ENCODE measurements at regions not wholly inside any gene's neighbourhood (a gene's known extent, or its start where the extent isn't known, plus 50 kb on each side); places are given as distances from the start of the nearest gene placed in this dataset.

DNA sequence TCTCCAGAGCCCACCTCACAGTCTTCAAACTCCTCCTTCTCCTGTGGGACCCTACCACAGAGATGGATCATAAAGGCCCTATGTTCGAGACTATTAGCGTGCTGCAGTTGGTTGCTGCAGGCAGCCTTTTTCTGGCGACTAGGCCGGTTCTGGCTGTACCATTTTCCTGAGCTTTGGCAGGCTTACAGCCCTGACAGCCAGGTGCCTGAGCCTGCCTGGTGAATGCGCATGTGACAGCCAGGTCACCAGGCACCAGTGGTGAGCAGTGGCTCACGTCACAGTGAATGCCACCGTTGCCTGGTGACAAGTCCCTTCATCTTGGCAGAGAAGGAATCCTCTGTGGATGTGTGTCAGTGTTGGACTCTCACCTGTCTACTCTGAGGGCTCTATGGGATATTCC is 978.8 kb downstream of the KCNJ18 start:
- intact Hi-C loops (cut with micrococcal nuclease): no loop called here
- H3K4me1 ChIP-seq (ENCODE audit: control insufficient read depth in 2 of 2, insufficient read depth in 2 of 2, low read length in 2 of 2): no peaks in the 10 kb centered on the region
- no peak for TF ChIP-seq EZH2 (IDR thresholded peaks at IDR 0.05; ENCODE audit: borderline replicate concordance, insufficient read depth, low read depth, low read length, poor library complexity, severe bottlenecking)
- TF ChIP-seq, protein P1, sequence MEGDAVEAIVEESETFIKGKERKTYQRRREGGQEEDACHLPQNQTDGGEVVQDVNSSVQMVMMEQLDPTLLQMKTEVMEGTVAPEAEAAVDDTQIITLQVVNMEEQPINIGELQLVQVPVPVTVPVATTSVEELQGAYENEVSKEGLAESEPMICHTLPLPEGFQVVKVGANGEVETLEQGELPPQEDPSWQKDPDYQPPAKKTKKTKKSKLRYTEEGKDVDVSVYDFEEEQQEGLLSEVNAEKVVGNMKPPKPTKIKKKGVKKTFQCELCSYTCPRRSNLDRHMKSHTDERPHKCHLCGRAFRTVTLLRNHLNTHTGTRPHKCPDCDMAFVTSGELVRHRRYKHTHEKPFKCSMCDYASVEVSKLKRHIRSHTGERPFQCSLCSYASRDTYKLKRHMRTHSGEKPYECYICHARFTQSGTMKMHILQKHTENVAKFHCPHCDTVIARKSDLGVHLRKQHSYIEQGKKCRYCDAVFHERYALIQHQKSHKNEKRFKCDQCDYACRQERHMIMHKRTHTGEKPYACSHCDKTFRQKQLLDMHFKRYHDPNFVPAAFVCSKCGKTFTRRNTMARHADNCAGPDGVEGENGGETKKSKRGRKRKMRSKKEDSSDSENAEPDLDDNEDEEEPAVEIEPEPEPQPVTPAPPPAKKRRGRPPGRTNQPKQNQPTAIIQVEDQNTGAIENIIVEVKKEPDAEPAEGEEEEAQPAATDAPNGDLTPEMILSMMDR (IDR thresholded peaks at IDR 0.05): no peak
- H3K9ac ChIP-seq (ENCODE audit: low read length): no peak overlapping the region
- H3K27me3 ChIP-seq (replicated peaks in 1 of 4; ENCODE audit: control extremely low read depth in 1 of 4, control insufficient read depth in 3 of 4, insufficient read depth in 4 of 4, low read length in 3 of 4): no peaks in the 10 kb centered on the region
- H4K20me1 ChIP-seq (ENCODE audit: control insufficient read depth, insufficient read depth, low read length, poor library complexity, severe bottlenecking): no peaks in the 10 kb centered on the region
- WGBS (ENCODE audit: insufficient coverage): 90% methylated on average over 6 of the region's 7 CpGs
- POLR2A ChIA-PET: no interaction called here
- Mint-ChIP-seq H3K9me3 (ENCODE audit: insufficient read depth) (peaks cover 4% of the 10 kb centered on the region), H3K27me3 (no peaks in the 10 kb centered on the region), H3K4me3 (no peak overlapping the region), H3K27ac (no peak overlapping the region), H3K4me1 (no peaks in the 10 kb centered on the region)
- H3K27ac ChIP-seq (ENCODE audit: low read length in 2 of 2): no peak overlapping the region
- no peaks in the 10 kb centered on the region for H3K79me2 ChIP-seq (ENCODE audit: control insufficient read depth, insufficient read depth, low read length)
- H2AFZ ChIP-seq (ENCODE audit: insufficient read depth, low read depth, low read length, poor library complexity, severe bottlenecking): no peak overlapping the region
- no peak overlapping the region for H3K4me2 ChIP-seq (replicated peaks; ENCODE audit: low read depth, low read length, poor library complexity, severe bottlenecking)
- H3K4me3 ChIP-seq (ENCODE audit: control extremely low read depth in 1 of 5, extremely low read depth in 1 of 5, insufficient read depth in 1 of 5, low read depth in 2 of 5, low read length in 4 of 5): no peak overlapping the region
- CTCF ChIA-PET: no interaction called here
- no peaks in the 10 kb centered on the region for H3K36me3 ChIP-seq (replicated peaks in 1 of 2; ENCODE audit: control extremely low read depth in 1 of 2, control insufficient read depth in 1 of 2, extremely low read depth in 1 of 2, insufficient read depth in 2 of 2, low read length in 1 of 2)
- peaks cover 0 to 27% (median 4%) of the 10 kb centered on the region in 3 donors for H3K9me3 ChIP-seq (ENCODE audit: control extremely low read depth in 1 of 3, control insufficient read depth in 2 of 3, insufficient read depth in 1 of 3, low read length in 2 of 3)
- ATAC-seq (ENCODE audit: low read depth): no peak
- DNase-seq: no peak

DNA sequence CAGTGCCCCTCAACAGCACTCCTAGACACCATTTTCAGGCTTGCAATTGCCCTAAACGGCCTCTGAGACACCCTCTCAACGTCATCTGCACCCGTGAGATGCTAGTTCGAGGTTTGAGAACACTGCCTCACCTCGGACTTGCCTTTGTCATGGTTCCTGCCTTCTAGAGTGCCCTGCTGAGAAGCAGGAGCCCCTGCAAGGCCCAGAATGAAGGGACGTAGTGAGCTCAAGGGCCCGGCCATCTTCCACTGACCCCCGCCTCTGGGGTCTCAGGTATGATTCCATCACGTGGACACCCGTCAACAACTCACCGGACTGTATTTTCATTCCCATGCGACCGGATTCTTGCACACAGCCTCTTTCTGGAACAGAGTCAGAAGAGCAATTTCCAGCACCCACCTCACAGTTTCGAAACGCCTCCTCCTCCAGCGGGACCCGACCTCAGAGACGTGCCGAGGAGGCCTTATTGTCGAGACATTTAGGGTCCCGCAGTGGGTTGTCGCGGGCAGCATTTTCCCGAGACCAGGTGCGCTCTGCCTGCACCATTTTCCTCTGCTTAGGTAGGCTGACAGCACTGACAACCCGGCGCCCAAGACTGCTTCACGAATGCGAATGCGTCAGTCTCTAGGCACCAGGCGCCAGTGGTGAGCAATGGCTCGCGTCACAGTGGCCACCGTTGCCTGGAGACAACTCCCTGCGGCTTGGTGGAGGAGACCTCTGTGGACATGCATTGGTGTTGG is 999.9 kb downstream of the KCNJ18 start:
- no peak for TF ChIP-seq EZH2 (IDR thresholded peaks at IDR 0.05; ENCODE audit: borderline replicate concordance, insufficient read depth, low read depth, low read length, poor library complexity, severe bottlenecking)
- TF ChIP-seq, protein P1 (IDR thresholded peaks at IDR 0.05): no peak
- Histone ChIP-seq H3K9me3 (ENCODE audit: control extremely low read depth in 1 of 3, control insufficient read depth in 2 of 3, insufficient read depth in 1 of 3, low read length in 2 of 3) (peaks cover 0 to 42% (median 0%) of the 10 kb centered on the region in 3 donors), H3K27ac (ENCODE audit: low read length in 2 of 2) (no peak overlapping the region), H4K20me1 (ENCODE audit: control insufficient read depth, insufficient read depth, low read length, poor library complexity, severe bottlenecking) (no peaks in the 10 kb centered on the region), H3K4me3 (ENCODE audit: control extremely low read depth in 1 of 5, extremely low read depth in 1 of 5, insufficient read depth in 1 of 5, low read depth in 2 of 5, low read length in 4 of 5) (no peak overlapping the region), H3K4me2 (replicated peaks; ENCODE audit: low read depth, low read length, poor library complexity, severe bottlenecking) (no peak overlapping the region), H3K79me2 (ENCODE audit: control insufficient read depth, insufficient read depth, low read length) (no peaks in the 10 kb centered on the region), H3K4me1 (ENCODE audit: control insufficient read depth in 2 of 2, insufficient read depth in 2 of 2, low read length in 2 of 2) (no peaks in the 10 kb centered on the region), H2AFZ (ENCODE audit: insufficient read depth, low read depth, low read length, poor library complexity, severe bottlenecking) (no peak overlapping the region), H3K36me3 (replicated peaks in 1 of 2; ENCODE audit: control extremely low read depth in 1 of 2, control insufficient read depth in 1 of 2, extremely low read depth in 1 of 2, insufficient read depth in 2 of 2, low read length in 1 of 2) (no peaks in the 10 kb centered on the region), H3K27me3 (replicated peaks in 1 of 4; ENCODE audit: control extremely low read depth in 1 of 4, control insufficient read depth in 3 of 4, insufficient read depth in 4 of 4, low read length in 3 of 4) (no peaks in the 10 kb centered on the region), H3K9ac (ENCODE audit: low read length) (no peak overlapping the region)
- ATAC-seq (ENCODE audit: low read depth): no peak
- POLR2A ChIA-PET: no interaction called here
- Mint-ChIP-seq H3K4me1 (no peaks in the 10 kb centered on the region), H3K27me3 (no peaks in the 10 kb centered on the region), H3K9me3 (ENCODE audit: insufficient read depth) (peaks cover 7% of the 10 kb centered on the region), H3K27ac (no peak overlapping the region), H3K4me3 (no peak overlapping the region)
- 89% methylated on average over 35 of the region's 35 CpGs for WGBS (ENCODE audit: insufficient coverage)
- DNase-seq: no peak
- CTCF ChIA-PET: no interaction called here
- intact Hi-C loops (cut with micrococcal nuclease): no loop called here

All from B cell (primary cell).